ENCODE measurements at regions not wholly inside any gene's neighbourhood (a gene's known extent, or its start where the extent isn't known, plus 50 kb on each side); places are given as distances from the start of the nearest gene placed in this dataset.

DNA sequence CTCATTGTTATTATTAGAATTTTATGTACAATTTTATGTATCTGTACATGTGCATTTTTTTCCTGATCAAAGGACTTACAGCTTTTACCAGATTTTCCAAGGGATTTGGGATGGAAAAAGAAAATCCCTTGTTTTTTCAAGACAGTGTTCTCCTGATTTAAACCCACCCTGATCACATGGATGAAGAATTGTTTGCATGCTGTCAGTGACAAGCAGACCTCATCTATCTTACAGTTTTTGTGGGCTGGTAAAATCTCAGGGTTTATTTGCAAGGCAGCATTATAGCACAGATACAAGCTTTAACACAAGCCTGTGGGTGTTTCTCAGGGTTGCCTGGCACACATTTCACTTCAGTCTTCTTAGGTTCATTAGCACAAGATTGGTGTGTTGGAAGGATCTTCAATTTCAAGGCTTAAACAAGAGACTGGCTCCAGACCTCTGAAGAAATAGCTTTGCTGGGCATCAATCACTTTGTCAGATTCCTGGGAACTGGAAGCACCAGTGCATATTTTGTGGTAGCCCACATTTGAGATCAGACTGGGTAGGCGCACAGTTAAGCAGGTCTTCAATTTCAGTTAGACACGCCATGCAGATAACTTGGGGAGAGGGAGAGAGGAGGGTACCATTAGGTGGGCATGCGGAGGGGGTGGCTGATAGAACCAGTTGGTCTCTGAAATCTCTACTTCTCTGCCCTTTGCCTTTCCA, 118.0 kb downstream of the TBX5 start:
- Histone ChIP-seq H3K36me3 (replicated peaks; ENCODE audit: insufficient read depth, low read depth) (no peaks in the 10 kb centered on the region), H4K20me1 (ENCODE audit: insufficient read depth, poor library complexity, severe bottlenecking) (no peaks in the 10 kb centered on the region), H3K4me1 (ENCODE audit: insufficient read depth) (no peaks in the 10 kb centered on the region), H3K79me2 (no peaks in the 10 kb centered on the region), H3K4me2 (no peak overlapping the region), H3K27ac (peak overlapping the region; percentile 37), H3K9me3 (ENCODE audit: low read depth) (no peaks in the 10 kb centered on the region), H3K9me2 (replicated peaks; ENCODE audit: insufficient read depth) (no peaks in the 10 kb centered on the region), H3K27me3 (no peaks in the 10 kb centered on the region), H3K4me3 (no peak overlapping the region), H2AFZ (no peak overlapping the region)
- peak; percentile 19 for DNase-seq (ENCODE audit: low spot score)
- WGBS (ENCODE audit: low lambda C conversion rate, missing lambda C conversion rate) = 51% methylated on average over 3 of the region's 3 CpGs
- no peak for TF ChIP-seq EZH2phosphoT487 (IDR thresholded peaks at IDR 0.05; ENCODE audit: low read depth, severe bottlenecking, unreplicated experiment)
- TF ChIP-seq, protein P1, sequence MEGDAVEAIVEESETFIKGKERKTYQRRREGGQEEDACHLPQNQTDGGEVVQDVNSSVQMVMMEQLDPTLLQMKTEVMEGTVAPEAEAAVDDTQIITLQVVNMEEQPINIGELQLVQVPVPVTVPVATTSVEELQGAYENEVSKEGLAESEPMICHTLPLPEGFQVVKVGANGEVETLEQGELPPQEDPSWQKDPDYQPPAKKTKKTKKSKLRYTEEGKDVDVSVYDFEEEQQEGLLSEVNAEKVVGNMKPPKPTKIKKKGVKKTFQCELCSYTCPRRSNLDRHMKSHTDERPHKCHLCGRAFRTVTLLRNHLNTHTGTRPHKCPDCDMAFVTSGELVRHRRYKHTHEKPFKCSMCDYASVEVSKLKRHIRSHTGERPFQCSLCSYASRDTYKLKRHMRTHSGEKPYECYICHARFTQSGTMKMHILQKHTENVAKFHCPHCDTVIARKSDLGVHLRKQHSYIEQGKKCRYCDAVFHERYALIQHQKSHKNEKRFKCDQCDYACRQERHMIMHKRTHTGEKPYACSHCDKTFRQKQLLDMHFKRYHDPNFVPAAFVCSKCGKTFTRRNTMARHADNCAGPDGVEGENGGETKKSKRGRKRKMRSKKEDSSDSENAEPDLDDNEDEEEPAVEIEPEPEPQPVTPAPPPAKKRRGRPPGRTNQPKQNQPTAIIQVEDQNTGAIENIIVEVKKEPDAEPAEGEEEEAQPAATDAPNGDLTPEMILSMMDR (IDR thresholded peaks at IDR 0.05; ENCODE audit: poor library complexity) = no peak
- TF ChIP-seq EZH2 (IDR thresholded peaks at IDR 0.05; ENCODE audit: borderline replicate concordance) = no peak

DNA sequence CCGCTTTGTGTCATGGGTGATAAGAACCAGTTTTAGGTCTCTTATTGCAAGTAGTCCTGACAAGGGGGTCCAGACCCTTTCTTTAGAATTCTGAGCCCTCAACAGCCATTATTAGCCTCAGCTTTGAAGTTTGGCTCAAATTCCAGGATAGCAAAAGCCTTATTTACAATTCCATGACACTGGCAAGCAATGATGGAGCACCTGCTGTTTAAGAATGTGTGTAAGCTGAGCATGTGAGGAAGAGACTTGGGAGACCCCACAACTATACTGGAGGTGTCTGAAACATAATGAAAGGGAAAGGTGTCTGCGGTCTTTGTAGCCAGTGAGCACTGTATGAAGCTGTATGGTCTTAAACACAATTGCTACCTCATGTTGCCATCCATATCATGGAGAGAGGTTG, 119.8 kb downstream of the TBX5 start:
- DNase-seq (ENCODE audit: low spot score) = no peak
- Histone ChIP-seq H3K36me3 (replicated peaks; ENCODE audit: insufficient read depth, low read depth) (no peaks in the 10 kb centered on the region), H3K9me3 (ENCODE audit: low read depth) (no peaks in the 10 kb centered on the region), H2AFZ (no peak overlapping the region), H3K4me3 (no peak overlapping the region), H4K20me1 (ENCODE audit: insufficient read depth, poor library complexity, severe bottlenecking) (no peaks in the 10 kb centered on the region), H3K27me3 (no peaks in the 10 kb centered on the region), H3K79me2 (no peaks in the 10 kb centered on the region), H3K4me2 (no peak overlapping the region), H3K4me1 (ENCODE audit: insufficient read depth) (no peaks in the 10 kb centered on the region), H3K9me2 (replicated peaks; ENCODE audit: insufficient read depth) (no peaks in the 10 kb centered on the region), H3K27ac (no peak overlapping the region)
- TF ChIP-seq, protein P1 (IDR thresholded peaks at IDR 0.05; ENCODE audit: poor library complexity) = no peak
- TF ChIP-seq EZH2phosphoT487 (IDR thresholded peaks at IDR 0.05; ENCODE audit: low read depth, severe bottlenecking, unreplicated experiment) = no peak
- TF ChIP-seq EZH2 (IDR thresholded peaks at IDR 0.05; ENCODE audit: borderline replicate concordance) = no peak
- WGBS (ENCODE audit: low lambda C conversion rate, missing lambda C conversion rate) = 85% methylated on average over 2 of the region's 2 CpGs

DNA sequence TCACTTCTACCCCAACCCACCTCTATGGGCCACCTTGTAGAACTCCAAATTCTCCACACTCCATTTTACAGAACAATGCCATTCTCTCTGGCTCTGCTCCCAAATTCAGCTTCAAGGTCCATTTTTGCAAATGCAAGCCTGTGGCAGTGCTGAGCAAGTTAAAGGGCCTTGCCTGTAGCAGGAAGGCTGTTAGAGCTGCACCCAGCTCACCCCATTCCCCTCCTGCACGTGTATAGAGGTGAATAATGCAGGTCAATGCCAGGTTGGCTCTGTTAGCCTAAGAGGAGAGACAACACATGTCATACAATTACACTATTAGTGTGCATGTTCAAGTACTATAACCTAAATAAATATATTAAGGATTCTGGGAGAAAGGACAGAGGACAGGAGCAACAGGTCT, 120.4 kb downstream of the TBX5 start:
- Histone ChIP-seq H4K20me1 (ENCODE audit: insufficient read depth, poor library complexity, severe bottlenecking) (no peaks in the 10 kb centered on the region), H3K4me1 (ENCODE audit: insufficient read depth) (no peaks in the 10 kb centered on the region), H2AFZ (no peak overlapping the region), H3K4me2 (no peak overlapping the region), H3K9me3 (ENCODE audit: low read depth) (no peaks in the 10 kb centered on the region), H3K36me3 (replicated peaks; ENCODE audit: insufficient read depth, low read depth) (no peaks in the 10 kb centered on the region), H3K4me3 (no peak overlapping the region), H3K9me2 (replicated peaks; ENCODE audit: insufficient read depth) (no peaks in the 10 kb centered on the region), H3K79me2 (no peaks in the 10 kb centered on the region), H3K27me3 (no peaks in the 10 kb centered on the region), H3K27ac (no peak overlapping the region)
- 54% methylated on average over 1 of the region's 1 CpG for WGBS (ENCODE audit: low lambda C conversion rate, missing lambda C conversion rate)
- no peak for DNase-seq (ENCODE audit: low spot score)
- no peak for TF ChIP-seq EZH2 (IDR thresholded peaks at IDR 0.05; ENCODE audit: borderline replicate concordance)
- TF ChIP-seq, protein P1 (IDR thresholded peaks at IDR 0.05; ENCODE audit: poor library complexity) = no peak
- no peak for TF ChIP-seq EZH2phosphoT487 (IDR thresholded peaks at IDR 0.05; ENCODE audit: low read depth, severe bottlenecking, unreplicated experiment)

All from hepatocyte (in vitro differentiated cells).